T-helper 17 cell (primary cell): ENCODE measurements at regions not wholly inside any gene's neighbourhood (a gene's known extent, or its start where the extent isn't known, plus 50 kb on each side); places are given as distances from the start of the nearest gene placed in this dataset.

ENCODE experiments used
- ATAC-seq: fragments of 150-1000 bp; cut with Tn5 transposase; 2 replicates; pipeline ENCODE4 v1.10.0; 2021; ENCODE audit warnings: mild to moderate bottlenecking, moderate library complexity
- DNase-seq, 3 donors: peaks; one replicate each; pipeline versions ENCODE4 v3.0.0 to v3.0.0-alpha.2; 2020 to 2021
- H3K9me3 ChIP-seq: one replicate; pipeline ENCODE4 v1.7.0; 2013; ENCODE audit warnings: low read length, mild to moderate bottlenecking; ENCODE audit not compliant: control insufficient read depth, poor library complexity, severe bottlenecking
- H3K27ac Mint-ChIP-seq: one replicate; pipeline ENCODE4 v1.8.0; 2022; ENCODE audit warnings: mild to moderate bottlenecking, moderate library complexity, mixed read lengths
- H3K27me3 Mint-ChIP-seq: one replicate; pipeline ENCODE4 v1.8.0; 2022; ENCODE audit warnings: mixed read lengths
- H3K36me3 Mint-ChIP-seq: one replicate; pipeline ENCODE4 v1.8.0; 2022; ENCODE audit warnings: low read depth, mixed read lengths
- H3K4me1 Mint-ChIP-seq: one replicate; pipeline ENCODE4 v1.8.0; 2022; ENCODE audit warnings: mild to moderate bottlenecking, mixed read lengths
- H3K4me3 Mint-ChIP-seq: one replicate; pipeline ENCODE4 v1.8.0; 2022; ENCODE audit warnings: mild to moderate bottlenecking, moderate library complexity, mixed read lengths

DNA sequence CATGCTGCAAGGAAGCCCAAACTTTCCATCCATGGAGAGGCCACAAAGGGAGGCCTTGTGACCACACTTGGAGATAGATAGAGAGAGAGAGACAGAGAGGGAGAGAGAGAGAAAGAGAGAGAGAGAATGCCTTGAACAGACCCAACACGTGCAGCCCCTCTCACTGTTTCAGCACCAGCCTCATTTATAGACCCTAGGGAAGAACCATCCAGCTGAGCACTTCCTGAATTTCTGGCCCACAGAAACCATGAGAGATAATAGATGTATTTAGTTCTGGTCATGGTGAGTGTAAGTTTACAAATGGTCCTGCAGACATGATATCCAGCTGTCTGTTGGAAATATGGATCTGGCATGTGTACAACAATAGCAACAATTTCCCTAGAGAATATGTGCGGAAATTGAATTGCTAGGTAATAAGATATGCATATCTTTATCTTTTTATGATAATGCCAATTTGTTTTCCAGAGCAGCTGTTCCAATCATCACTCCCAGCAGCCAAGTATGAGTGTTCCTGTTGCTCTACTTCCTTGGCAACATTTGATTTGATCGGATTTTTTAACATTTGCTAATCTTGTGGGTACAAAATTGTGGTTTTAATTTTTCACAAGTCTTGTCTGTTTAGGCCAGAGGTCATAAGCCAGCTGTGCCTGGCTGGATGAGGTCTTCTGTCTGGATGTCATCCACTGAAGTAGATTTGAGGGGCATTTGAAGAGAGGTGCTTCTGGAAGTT lies 217.3 kb upstream of the IL12B start:
- no peaks in the 10 kb centered on the region for H3K36me3 Mint-ChIP-seq
- ATAC-seq: no peak
- no peaks in the 10 kb centered on the region for H3K27me3 Mint-ChIP-seq
- no peak for DNase-seq
- H3K4me1 Mint-ChIP-seq: no peaks in the 10 kb centered on the region
- no peak overlapping the region for H3K27ac Mint-ChIP-seq
- H3K4me3 Mint-ChIP-seq: no peak overlapping the region
- no peaks in the 10 kb centered on the region for H3K9me3 ChIP-seq

DNA sequence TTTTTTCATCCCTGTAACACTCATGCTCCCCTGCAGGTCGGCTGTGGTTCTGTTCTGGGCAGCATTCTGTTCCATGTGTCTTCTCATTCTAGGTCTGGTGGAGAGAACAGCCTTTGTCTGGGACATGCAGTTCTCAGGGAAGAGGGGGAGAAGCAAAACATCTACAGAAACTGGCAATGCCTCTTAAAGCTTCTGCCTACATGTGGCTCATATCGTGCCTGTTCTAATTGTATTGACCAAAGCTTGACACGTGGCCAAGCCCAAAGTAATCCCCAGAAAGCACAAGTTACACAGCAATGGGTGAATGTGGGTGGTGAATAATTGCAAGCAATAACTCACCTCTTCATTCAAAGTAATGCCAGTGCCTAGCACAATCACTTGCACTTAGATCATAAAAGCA lies 218.2 kb upstream of the IL12B start:
- Mint-ChIP-seq H3K4me1 (no peaks in the 10 kb centered on the region), H3K27ac (no peak overlapping the region), H3K36me3 (no peaks in the 10 kb centered on the region), H3K27me3 (no peaks in the 10 kb centered on the region), H3K4me3 (no peak overlapping the region)
- no peaks in the 10 kb centered on the region for H3K9me3 ChIP-seq
- ATAC-seq (no peak), DNase-seq (no peak)

DNA sequence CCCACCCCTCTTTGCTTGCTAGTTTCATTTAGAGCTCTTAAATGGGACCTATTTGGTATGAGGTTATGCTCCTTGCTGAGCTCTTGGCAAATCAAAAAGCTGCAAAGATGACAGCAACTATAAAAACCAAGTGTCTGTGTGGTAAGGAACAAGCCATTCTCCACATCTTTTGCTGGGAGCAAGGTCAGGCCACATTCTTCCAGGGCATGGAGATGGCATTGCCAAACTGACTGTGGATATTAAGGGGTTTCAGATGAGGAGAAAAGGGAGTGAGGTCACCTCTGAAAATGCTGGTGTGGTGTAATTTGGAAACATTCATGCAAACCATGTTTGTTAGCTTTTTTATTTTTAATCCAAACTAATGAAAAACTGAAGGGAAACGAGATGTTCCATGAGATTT lies 218.8 kb upstream of the IL12B start:
- Mint-ChIP-seq H3K27ac (no peak overlapping the region), H3K36me3 (no peaks in the 10 kb centered on the region), H3K27me3 (no peaks in the 10 kb centered on the region), H3K4me3 (no peak overlapping the region), H3K4me1 (no peaks in the 10 kb centered on the region)
- DNase-seq (no peak), ATAC-seq (no peak)
- H3K9me3 ChIP-seq: no peaks in the 10 kb centered on the region

DNA sequence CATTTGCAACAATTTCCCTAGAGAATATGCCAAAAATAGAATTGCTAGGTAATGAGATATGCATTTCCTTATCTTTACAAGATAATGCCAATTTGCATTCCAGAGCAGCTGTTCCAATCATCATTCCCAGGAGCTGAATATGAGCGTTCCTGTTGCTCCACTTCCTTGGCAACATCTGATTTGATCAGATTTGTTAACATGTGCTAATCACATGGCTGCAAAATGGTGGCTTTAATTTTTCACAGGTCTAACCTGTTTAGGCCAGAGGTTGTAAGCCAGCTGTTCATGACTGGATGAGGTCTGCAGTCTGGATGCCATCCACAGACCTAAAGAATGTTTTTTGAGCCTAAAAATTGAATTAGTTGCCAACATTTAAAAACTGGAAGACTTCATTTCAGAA lies 220.7 kb upstream of the IL12B start:
- ATAC-seq (no peak), DNase-seq (no peak)
- Mint-ChIP-seq H3K36me3 (no peaks in the 10 kb centered on the region), H3K27ac (no peak overlapping the region), H3K27me3 (no peaks in the 10 kb centered on the region), H3K4me3 (no peak overlapping the region), H3K4me1 (no peaks in the 10 kb centered on the region)
- no peaks in the 10 kb centered on the region for H3K9me3 ChIP-seq

DNA sequence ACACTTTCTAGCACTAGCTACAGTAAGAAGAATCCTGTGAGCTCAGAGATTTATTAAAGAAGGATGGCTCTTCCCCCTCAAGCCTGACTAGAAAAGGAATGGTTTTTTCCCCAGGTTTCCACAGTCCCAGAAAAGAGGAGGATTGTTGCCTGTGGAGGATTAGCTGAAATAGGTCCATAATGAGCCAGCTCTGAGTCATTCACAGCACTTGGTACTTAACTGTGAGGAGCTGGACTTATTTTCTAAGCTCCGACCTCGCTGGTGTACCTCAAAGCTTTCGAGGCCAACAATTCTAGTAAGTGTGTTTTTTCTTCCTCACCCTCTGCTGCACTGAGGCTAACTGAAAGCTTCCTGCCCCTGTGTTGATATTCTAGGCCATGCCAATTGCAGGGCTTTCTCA lies 222.5 kb upstream of the IL12B start:
- Mint-ChIP-seq H3K27ac (no peak overlapping the region), H3K27me3 (no peaks in the 10 kb centered on the region), H3K4me3 (no peak overlapping the region), H3K4me1 (no peaks in the 10 kb centered on the region), H3K36me3 (no peaks in the 10 kb centered on the region)
- DNase-seq (no peak), ATAC-seq (no peak)
- H3K9me3 ChIP-seq: no peaks in the 10 kb centered on the region

DNA sequence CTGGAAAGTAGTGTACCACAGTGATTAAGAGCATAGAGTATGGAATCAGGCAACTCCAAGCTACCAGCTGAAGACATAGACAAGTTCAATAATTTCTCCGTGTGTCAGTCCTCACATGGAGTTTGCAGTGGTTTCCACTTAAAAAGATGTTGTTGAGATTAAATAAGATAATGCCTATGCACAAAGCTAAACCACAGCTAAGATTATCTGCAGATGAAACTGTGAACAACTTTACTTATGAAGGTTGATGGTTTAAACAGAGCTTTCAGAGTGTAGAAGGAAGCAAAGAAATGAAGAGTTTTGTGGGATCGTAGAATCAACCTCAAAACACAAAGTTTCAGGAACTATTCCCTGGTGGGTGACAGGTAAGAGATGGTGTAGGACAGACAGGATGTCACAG lies 223.5 kb upstream of the IL12B start:
- no peak overlapping the region for H3K27ac Mint-ChIP-seq
- no peaks in the 10 kb centered on the region for H3K4me1 Mint-ChIP-seq
- H3K36me3 Mint-ChIP-seq: no peaks in the 10 kb centered on the region
- peaks cover 5% of the 10 kb centered on the region for H3K27me3 Mint-ChIP-seq
- DNase-seq (no peak), ATAC-seq (no peak)
- H3K9me3 ChIP-seq: no peaks in the 10 kb centered on the region
- H3K4me3 Mint-ChIP-seq: no peak overlapping the region

DNA sequence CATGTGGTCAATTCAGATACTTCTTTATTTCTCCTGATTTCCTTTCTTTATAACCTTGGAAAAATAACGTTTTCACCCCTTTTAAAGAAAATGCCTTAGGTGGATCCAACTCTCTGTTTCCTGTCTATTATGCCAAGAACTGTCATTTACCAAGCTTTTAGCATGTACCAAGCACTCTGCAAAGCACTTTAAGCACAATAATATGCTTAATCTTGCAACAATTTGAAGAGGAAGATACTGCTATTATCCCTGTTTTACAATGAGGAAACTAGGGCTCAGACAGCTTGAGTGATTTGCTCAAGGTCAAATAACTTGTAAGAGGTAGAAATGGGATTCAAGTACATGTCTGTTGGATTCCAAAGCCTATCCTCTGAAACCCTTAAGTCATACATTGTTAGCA lies 224.8 kb upstream of the IL12B start:
- Mint-ChIP-seq H3K4me1 (no peaks in the 10 kb centered on the region), H3K36me3 (no peaks in the 10 kb centered on the region), H3K4me3 (no peak overlapping the region), H3K27ac (no peak overlapping the region), H3K27me3 (peaks cover 12% of the 10 kb centered on the region)
- no peaks in the 10 kb centered on the region for H3K9me3 ChIP-seq
- DNase-seq: no peak
- no peak for ATAC-seq

DNA sequence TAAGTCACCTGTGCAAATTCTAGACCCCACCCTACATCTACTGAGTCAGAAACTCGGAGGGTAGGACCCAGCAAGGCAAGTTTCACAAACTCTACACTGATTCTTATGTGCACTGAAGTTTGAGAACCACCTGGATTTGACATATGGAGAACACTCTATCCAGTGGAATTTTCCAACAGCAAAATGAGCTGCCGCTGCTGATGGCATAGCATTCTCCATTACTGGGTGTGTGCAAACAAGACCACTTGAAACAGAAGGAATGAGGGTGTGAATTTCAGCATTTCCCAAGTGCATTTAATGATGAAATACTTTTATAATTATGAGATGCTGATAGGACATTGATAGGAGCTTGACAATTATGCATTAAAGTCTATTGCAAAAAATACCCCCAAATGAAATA lies 229.1 kb upstream of the IL12B start:
- no peaks in the 10 kb centered on the region for H3K9me3 ChIP-seq
- H3K27me3 Mint-ChIP-seq: peaks cover 35% of the 10 kb centered on the region
- H3K36me3 Mint-ChIP-seq: no peaks in the 10 kb centered on the region
- H3K4me3 Mint-ChIP-seq: no peak overlapping the region
- H3K4me1 Mint-ChIP-seq: no peaks in the 10 kb centered on the region
- no peak overlapping the region for H3K27ac Mint-ChIP-seq
- ATAC-seq (no peak), DNase-seq (no peak)

DNA sequence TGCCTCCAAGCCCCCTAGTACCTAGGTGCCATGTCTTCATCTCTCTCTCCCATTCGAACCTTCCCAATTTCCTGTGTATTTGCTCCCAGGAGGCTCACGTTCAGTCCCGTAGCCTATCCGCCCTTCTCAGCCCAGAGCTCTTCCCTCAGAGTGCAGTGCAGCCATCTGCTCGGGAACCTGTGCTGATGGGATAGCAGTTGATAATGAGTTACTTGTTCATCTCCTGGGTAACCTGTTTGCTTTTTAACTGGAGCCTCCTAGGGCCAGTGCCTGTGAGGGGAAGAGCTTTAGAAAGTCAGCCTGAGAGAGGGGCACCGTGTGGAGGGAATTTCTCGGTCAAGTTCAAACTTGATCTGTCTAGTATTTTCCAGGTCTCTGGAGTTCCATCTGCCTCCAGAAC lies 229.8 kb upstream of the IL12B start:
- Mint-ChIP-seq H3K36me3 (no peaks in the 10 kb centered on the region), H3K27me3 (peaks cover 35% of the 10 kb centered on the region)

DNA sequence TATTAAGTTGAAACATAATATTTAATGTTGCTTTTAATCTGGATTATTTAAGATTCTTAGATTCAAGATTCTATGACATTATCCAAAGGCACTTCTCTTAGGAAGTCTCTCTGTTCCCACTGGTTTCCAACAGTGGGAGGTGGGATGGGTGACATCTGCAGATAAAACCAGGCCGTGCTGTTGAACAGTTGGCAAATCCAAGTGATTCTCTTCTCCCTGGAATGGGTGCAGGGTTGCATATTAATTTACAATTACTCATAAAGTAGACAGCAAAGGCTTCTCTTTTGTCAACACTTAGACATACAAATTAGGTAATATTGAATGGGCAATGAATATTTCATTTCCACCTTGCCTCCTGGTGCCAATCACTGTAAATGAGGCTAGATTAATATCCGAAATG lies 233.7 kb upstream of the IL12B start:
- Mint-ChIP-seq H3K4me3 (no peak overlapping the region), H3K36me3 (no peaks in the 10 kb centered on the region), H3K4me1 (peaks cover 2% of the 10 kb centered on the region), H3K27ac (no peak overlapping the region), H3K27me3 (peaks cover 27% of the 10 kb centered on the region)
- H3K9me3 ChIP-seq: no peaks in the 10 kb centered on the region
- DNase-seq (no peak), ATAC-seq (no peak)

More for the DNA sequence above, 229.8 kb upstream of the IL12B start:
- no peak for DNase-seq
- H3K4me3 Mint-ChIP-seq: no peak overlapping the region
- no peak for ATAC-seq
- H3K27ac Mint-ChIP-seq: no peak overlapping the region
- H3K4me1 Mint-ChIP-seq: no peaks in the 10 kb centered on the region
- no peaks in the 10 kb centered on the region for H3K9me3 ChIP-seq

DNA sequence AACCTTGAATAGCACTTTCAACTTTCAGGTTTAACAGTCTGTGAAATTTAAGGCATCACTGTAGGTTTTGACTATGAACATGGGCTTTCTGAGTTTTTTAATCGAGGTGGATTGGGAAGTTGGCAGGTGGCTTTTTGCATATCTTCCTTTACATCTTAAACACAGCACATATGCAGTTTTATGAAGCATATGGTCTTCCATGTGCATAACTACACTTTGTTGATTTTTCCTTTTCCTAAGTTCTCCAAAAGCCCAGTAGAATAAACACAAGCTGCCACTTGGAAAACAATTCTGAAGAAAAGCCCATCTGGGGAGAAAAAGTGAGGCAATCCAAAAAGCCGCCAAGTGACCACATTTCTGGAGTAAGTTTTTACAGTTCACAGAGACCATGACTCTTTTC lies 236.5 kb upstream of the IL12B start:
- peaks cover 2% of the 10 kb centered on the region for H3K4me1 Mint-ChIP-seq
- no peak overlapping the region for H3K4me3 Mint-ChIP-seq
- no peaks in the 10 kb centered on the region for H3K9me3 ChIP-seq
- no peak for DNase-seq
- H3K27me3 Mint-ChIP-seq: peaks cover 5% of the 10 kb centered on the region
- H3K27ac Mint-ChIP-seq: no peak overlapping the region
- H3K36me3 Mint-ChIP-seq: no peaks in the 10 kb centered on the region
- ATAC-seq: no peak

DNA sequence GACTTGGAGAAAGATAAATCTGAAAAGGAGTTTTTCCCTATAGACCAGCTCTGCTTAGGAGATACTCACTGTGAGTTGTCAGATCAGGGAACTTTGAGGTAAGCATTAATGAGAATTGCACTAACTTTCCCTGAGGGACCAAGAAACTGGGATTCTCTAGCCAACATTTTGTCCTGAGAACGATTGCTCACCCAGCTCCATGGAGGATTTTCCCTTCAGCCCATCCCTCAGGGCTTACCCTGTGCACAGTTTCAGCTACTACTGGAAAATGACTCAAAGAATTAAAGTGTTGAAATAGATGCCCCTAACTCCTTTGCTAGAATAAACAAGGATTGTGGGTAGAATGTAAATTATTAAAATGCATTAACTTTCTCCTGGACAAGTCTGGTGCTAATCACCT lies 237.2 kb upstream of the IL12B start:
- DNase-seq (no peak), ATAC-seq (no peak)
- H3K9me3 ChIP-seq: no peaks in the 10 kb centered on the region
- no peak overlapping the region for H3K27ac Mint-ChIP-seq
- H3K4me1 Mint-ChIP-seq: peaks cover 2% of the 10 kb centered on the region
- H3K36me3 Mint-ChIP-seq: no peaks in the 10 kb centered on the region
- H3K4me3 Mint-ChIP-seq: no peak overlapping the region
- H3K27me3 Mint-ChIP-seq: no peaks in the 10 kb centered on the region

DNA sequence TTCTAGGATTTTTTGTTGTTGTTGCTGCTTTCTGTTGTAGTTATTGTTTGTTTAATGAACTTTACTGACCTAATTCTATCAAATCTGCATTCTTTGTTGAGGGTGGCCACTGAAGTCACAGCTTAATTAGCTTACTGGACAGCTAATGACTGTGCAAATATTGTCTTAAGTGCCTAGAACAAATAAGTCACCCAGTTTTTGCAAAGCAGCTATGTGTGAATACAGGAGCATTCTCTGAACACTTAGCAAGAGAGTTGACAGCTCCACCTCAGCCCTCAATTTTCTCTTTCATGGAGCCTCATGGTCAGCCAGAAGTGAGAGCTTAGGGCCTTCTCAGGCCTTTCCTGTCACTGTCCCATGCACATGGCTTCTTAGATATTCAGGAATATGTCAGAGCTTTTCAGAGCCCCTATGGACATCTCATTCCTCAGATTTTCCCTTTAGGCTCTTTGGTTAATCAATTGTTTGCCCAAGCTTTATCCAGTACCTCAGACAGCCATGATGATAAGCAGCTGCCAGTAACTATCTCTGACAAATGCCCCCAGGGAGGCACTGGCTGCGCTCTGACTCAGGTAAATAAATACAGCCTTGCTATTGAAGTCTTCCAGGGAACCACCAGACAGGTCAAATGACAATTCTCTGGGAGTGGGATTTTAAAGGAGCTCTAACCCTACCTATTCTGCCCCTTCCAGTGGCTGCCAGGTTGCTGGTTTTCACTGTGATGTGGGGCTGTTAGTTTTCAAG lies 241.4 kb upstream of the IL12B start:
- Mint-ChIP-seq H3K4me3 (no peak overlapping the region), H3K36me3 (no peaks in the 10 kb centered on the region), H3K27ac (no peak overlapping the region), H3K27me3 (peaks cover 6% of the 10 kb centered on the region), H3K4me1 (peaks cover 2% of the 10 kb centered on the region)
- DNase-seq (no peak), ATAC-seq (no peak)
- H3K9me3 ChIP-seq: no peaks in the 10 kb centered on the region

DNA sequence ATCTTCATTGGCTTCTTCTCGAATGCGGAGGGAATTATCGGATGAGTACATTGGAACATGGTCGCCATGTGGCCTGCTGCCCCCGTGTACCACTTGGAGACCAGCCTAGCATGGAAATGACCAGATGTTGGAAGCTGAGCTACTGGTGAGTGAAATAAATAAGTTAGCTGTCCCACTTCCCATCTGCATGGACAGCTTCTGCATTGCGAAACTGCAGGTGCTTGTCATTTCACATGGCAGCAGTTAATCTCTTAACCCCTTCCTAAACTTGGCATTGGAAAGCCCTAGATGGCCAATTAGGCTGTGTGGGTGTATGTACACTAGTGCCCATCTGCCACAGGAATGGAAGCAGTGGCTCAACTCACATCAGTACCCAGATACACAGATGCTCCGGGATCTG lies 246.6 kb upstream of the IL12B start:
- no peaks in the 10 kb centered on the region for H3K4me1 Mint-ChIP-seq
- DNase-seq: no peak
- ATAC-seq: no peak
- no peaks in the 10 kb centered on the region for H3K9me3 ChIP-seq
- H3K27ac Mint-ChIP-seq: no peak overlapping the region
- H3K36me3 Mint-ChIP-seq: no peaks in the 10 kb centered on the region
- H3K27me3 Mint-ChIP-seq: peaks cover 6% of the 10 kb centered on the region
- H3K4me3 Mint-ChIP-seq: no peak overlapping the region
